ENCODE measurements at regions not wholly inside any gene's neighbourhood (a gene's known extent, or its start where the extent isn't known, plus 50 kb on each side); places are given as distances from the start of the nearest gene placed in this dataset.

- H3K23me2 ChIP-seq (ENCODE audit: low read depth, low read length): no peaks in the 10 kb centered on the region
- H3K4me3 ChIP-seq (ENCODE audit: extremely low read depth in 1 of 4, insufficient read depth in 2 of 4, low read depth in 3 of 4, low read length in 4 of 4): no peak overlapping the region
- no peak overlapping the region for H3K23ac ChIP-seq (ENCODE audit: insufficient read length)
- H2BK5ac ChIP-seq (ENCODE audit: low read depth, low read length): no peak overlapping the region
- H2BK15ac ChIP-seq (ENCODE audit: low read length): no peak overlapping the region
- H3K14ac ChIP-seq (ENCODE audit: insufficient read length): no peak overlapping the region
- WGBS, 2 experiments (ENCODE audit: extremely low coverage in 1 of 2, insufficient coverage in 1 of 2, insufficient read length in 1 of 2, insufficient replicate concordance in 2 of 2, low coverage in 1 of 2, low lambda C conversion rate in 2 of 2, missing lambda C conversion rate in 1 of 2): 90% methylated on average over 1 of the region's 1 CpG; no CpG with 5 or more reads in 1 of the 2 experiments
- no peak overlapping the region for H4K8ac ChIP-seq (ENCODE audit: extremely low read depth, insufficient read depth, low read length)
- no peak overlapping the region for H4K5ac ChIP-seq (ENCODE audit: insufficient read length, low read depth, low read length)
- no peaks in the 10 kb centered on the region for H3K79me1 ChIP-seq (ENCODE audit: low read depth, low read length)
- H3K79me2 ChIP-seq (ENCODE audit: control insufficient read depth in 1 of 2, insufficient read depth in 2 of 2, low read length in 2 of 2): no peaks in the 10 kb centered on the region
- H3K4me1 ChIP-seq (replicated peaks in 1 of 4; ENCODE audit: control insufficient read depth in 3 of 4, insufficient read depth in 4 of 4, low read length in 3 of 4): no peaks in the 10 kb centered on the region
- CTCF ChIA-PET (ENCODE audit: partially characterized antibody): interaction anchor here (1.0 to 2.2 kb wide), 2 partner anchors 33 to 49 kb away, joined by 4 to 6 read pairs; no protein-coding TSS in a partner anchor
- H3K56ac ChIP-seq (replicated peaks; ENCODE audit: insufficient read length, low read depth, low read length): no peak overlapping the region
- H4K91ac ChIP-seq (replicated peaks; ENCODE audit: insufficient read length, low read length): no peak overlapping the region
- DNase-seq (ENCODE audit: low read depth in 1 of 2, low spot score in 2 of 2) (no peak), FAIRE-seq (no peak)
- H4K20me1 ChIP-seq (replicated peaks in 1 of 2; ENCODE audit: control insufficient read depth in 1 of 2, insufficient read depth in 2 of 2, low read length in 2 of 2): no peaks in the 10 kb centered on the region
- H3K36me3 ChIP-seq (ENCODE audit: control insufficient read depth in 2 of 4, insufficient read depth in 4 of 4, low read length in 3 of 4): no peaks in the 10 kb centered on the region
- H2BK12ac ChIP-seq (ENCODE audit: low read depth, low read length): no peak overlapping the region
- no peak overlapping the region for H2BK20ac ChIP-seq (ENCODE audit: low read length)
- H3K27me3 ChIP-seq (replicated peaks in 1 of 4; ENCODE audit: control insufficient read depth in 3 of 4, extremely low read depth in 1 of 4, insufficient read depth in 3 of 4, low read length in 3 of 4): no peaks in the 10 kb centered on the region
- no peak overlapping the region for H2AK5ac ChIP-seq (ENCODE audit: low read depth, low read length)
- H3K18ac ChIP-seq (ENCODE audit: extremely low read depth, low read length): no peak overlapping the region
- no peak overlapping the region for H2AFZ ChIP-seq (ENCODE audit: low read length)
- H3K9ac ChIP-seq (replicated peaks in 1 of 4; ENCODE audit: extremely low read depth in 1 of 4, low read depth in 3 of 4, low read length in 3 of 4): no peak overlapping the region
- TF ChIP-seq SP1 (IDR thresholded peaks at IDR 0.05; ENCODE audit: low read depth, low read length) (no peak), CTCF (IDR thresholded peaks at IDR 0.05; ENCODE audit: control extremely low read depth in 1 of 3, insufficient read depth in 1 of 3, low read depth in 1 of 3, low read length in 3 of 3) (no peak), GTF2F1 (IDR thresholded peaks at IDR 0.05; ENCODE audit: borderline replicate concordance, low read depth, low read length) (no peak), RAD21 (IDR thresholded peaks at IDR 0.05 in 1 of 2, conservative IDR thresholded peaks at IDR 0.05 in 1 of 2; ENCODE audit: low read depth in 2 of 2, low read length in 2 of 2) (no peak), GABPA (IDR thresholded peaks at IDR 0.05; ENCODE audit: borderline replicate concordance, insufficient read depth, low read length) (no peak), BRCA1 (IDR thresholded peaks at IDR 0.05; ENCODE audit: low read depth, low read length) (no peak), RFX5 (IDR thresholded peaks at IDR 0.05; ENCODE audit: borderline replicate concordance, low read depth, low read length) (no peak), CBX8 (IDR thresholded peaks at IDR 0.05; ENCODE audit: borderline replicate concordance, low read depth, low read length) (no peak), KDM5A (IDR thresholded peaks at IDR 0.05; ENCODE audit: low read length) (no peak), ASH2L (IDR thresholded peaks at IDR 0.05; ENCODE audit: low read length) (no peak), RXRA (IDR thresholded peaks at IDR 0.05; ENCODE audit: insufficient read depth, low read depth, low read length) (no peak)
- POLR2A ChIA-PET (ENCODE audit: partially characterized antibody): no interaction called here
- H3K27ac ChIP-seq (ENCODE audit: low read depth, low read length): no peak overlapping the region
- H3K4me2 ChIP-seq (ENCODE audit: insufficient read depth in 1 of 2, low read depth in 2 of 2, low read length in 2 of 2): no peak overlapping the region
- H3K9me3 ChIP-seq (ENCODE audit: insufficient read depth in 2 of 2, low read depth in 1 of 2, low read length in 1 of 2): no peaks in the 10 kb centered on the region
- no peak overlapping the region for H3K4ac ChIP-seq (replicated peaks; ENCODE audit: insufficient read length, low read depth, low read length)
- H2BK120ac ChIP-seq (replicated peaks; ENCODE audit: low read depth, low read length): no peak overlapping the region
These were observed 403.6 kb upstream of the SLC10A2 start for GRCh38 chr13:103469771-103470170.
